GM23338 (cell line): ENCODE measurements at regions not wholly inside any gene's neighbourhood (a gene's known extent, or its start where the extent isn't known, plus 50 kb on each side); places are given as distances from the start of the nearest gene placed in this dataset.

ENCODE experiments used
- CTCF ChIP-seq, 2 experiments: fragments of 200-600 bp in 1 of 2; sonication (generic) in 1 of 2; conservative IDR thresholded peaks; 2 replicates each; pipeline versions ENCODE4 v1.5.1 to v1.6.1; 2016 to 2017; ENCODE audit warnings: antibody characterized with exemption in 2 of 2, low read depth in 2 of 2, mild to moderate bottlenecking in 2 of 2, moderate library complexity in 1 of 2
- EZH2 ChIP-seq: fragments of 200-600 bp; sonication (generic); IDR thresholded peaks from one replicate; pipeline ENCODE4 v1.8.0; 2017; ENCODE audit warnings: antibody characterized with exemption, mild to moderate bottlenecking, low read depth; ENCODE audit not compliant: unreplicated experiment
- EZH2phosphoT487 ChIP-seq: fragments of 200-600 bp; sonication (generic); IDR thresholded peaks from one replicate; pipeline ENCODE4 v1.8.1; 2018; ENCODE audit warnings: antibody characterized with exemption; ENCODE audit not compliant: unreplicated experiment
- JUNB ChIP-seq: IDR thresholded peaks from one replicate; pipeline ENCODE4 v1.6.1; 2016; ENCODE audit warnings: antibody characterized with exemption; ENCODE audit not compliant: unreplicated experiment
- POLR2AphosphoS5 ChIP-seq: IDR thresholded peaks from 2 replicates; pipeline ENCODE4 v1.6.1; 2016; ENCODE audit warnings: antibody characterized with exemption, low read depth

DNA sequence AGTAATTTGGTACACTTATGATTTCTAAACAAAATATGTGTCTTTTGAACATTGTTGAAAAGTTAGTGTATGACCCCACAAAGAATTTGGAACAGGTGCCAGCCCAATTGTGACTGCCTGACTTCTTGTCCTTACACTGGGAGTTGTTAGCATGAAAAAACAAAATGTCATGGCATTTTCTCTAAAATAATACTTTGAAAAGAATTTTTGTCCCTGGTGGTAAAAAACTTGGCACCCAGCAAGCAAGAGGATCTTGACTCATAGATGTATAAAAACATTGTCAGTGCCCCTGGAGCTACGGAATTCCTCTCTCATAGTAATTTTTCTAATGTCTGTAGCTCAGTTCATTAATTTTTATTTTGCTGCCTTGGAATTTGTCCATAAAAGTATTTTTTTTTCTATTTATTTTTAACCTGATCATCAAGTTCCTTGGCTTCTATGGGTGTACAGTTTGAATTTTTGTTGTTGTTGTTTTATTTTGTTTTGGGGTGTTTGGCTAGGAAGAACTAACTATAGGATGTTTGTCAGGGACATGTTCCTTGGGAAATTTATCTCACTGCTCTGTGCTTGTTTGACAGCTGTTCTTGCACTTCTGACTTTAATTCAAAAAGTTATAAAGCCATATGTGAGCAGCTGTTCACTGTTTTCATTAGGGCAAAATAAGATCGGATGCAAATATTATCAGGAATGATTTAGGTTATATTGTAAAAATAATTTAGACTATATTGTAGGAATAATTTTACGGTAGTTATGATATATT lies 95.4 kb upstream of the NUDT6 start:
- TF ChIP-seq POLR2AphosphoS5 (no peak), EZH2phosphoT487 (no peak), CTCF (conservative IDR thresholded peaks at IDR 0.05; ENCODE audit: low read depth in 2 of 2) (no peak), JUNB (no peak), EZH2 (no peak)
